ENCODE measurements at regions not wholly inside any gene's neighbourhood (a gene's known extent, or its start where the extent isn't known, plus 50 kb on each side); places are given as distances from the start of the nearest gene placed in this dataset.
"Not testable (repeated sequence)": the region's sequence is repeated elsewhere in the genome, so short reads cannot be mapped to it uniquely, and the experiment has no call there.

- no peak for DNase-seq
Observed at GRCh38 chr11:21625982-21626381, 566.9 kb upstream of the ANO5 start.

- no peak for DNase-seq
Observed at GRCh38 chr11:21628641-21629040, 564.2 kb upstream of the ANO5 start.

DNA sequence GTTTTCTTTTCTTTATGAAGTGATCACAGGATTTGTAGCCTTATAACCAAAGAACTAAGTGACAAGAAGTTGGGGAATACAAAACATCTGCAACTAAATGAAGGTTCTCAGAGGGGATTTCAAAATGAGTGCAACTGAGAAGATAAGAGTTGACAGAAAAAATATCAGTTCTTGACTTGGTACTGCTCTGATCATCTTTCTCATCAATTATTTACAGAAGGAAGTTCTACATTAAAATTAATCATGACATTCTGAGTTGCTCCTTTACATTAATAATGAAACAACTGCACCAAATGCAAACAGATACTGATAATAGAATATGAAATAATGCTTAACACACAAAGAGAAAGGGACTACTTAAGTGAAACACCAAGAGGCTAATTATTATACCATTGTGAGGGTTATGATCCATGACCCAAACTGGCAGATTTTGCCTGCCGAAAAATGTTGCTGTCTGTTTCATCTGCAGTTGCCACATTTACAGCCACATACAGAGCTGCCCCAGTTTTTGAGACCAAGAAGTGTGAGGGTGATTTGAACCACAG lies 561.9 kb upstream of the ANO5 start:
- no peak for DNase-seq

DNA sequence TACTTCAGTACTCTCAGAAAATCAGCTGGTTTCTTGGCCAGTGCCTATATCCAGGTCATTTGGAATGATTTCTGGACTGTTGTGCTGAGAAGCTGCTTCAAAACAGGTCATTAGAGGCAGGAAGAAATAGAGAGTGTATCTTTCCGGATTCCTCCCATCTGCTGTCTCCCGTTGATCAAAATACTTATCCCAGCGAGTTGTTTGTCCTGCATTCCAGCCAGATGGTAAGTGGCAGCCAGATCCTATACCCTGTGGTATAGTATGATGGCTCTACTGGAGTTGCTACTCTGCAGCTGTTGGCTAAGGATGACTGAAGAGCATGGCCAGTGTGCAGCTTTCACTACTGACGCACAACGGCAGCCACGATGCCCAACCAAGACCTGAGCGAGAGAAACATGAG lies 560.9 kb upstream of the ANO5 start:
- no peak for DNase-seq

DNA sequence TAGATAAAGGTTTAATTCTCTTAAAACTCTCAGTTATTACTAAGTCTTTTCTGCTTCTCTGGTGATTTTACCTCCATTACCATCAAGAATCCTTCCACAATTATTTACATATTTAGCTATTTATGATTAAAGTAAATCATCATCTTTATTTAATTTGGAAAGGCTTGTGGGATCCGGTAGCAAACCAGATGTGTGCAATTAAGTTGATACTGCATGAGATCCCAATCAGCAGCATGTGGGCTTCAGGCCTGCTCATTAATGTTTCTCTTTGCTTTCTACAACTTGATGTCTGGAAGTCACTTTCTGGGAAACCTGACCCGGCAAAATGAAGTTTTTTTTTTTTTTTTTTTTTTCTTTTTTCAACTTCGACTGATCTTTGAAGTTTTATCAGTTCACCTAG lies 558.4 kb upstream of the ANO5 start:
- no peak for DNase-seq

GRCh38 chr11:21634956-21635355 lies 557.9 kb upstream of the ANO5 start:
- no peak for DNase-seq

- no peak for DNase-seq
Observed at GRCh38 chr11:21635394-21636145, 557.3 kb upstream of the ANO5 start.

DNA sequence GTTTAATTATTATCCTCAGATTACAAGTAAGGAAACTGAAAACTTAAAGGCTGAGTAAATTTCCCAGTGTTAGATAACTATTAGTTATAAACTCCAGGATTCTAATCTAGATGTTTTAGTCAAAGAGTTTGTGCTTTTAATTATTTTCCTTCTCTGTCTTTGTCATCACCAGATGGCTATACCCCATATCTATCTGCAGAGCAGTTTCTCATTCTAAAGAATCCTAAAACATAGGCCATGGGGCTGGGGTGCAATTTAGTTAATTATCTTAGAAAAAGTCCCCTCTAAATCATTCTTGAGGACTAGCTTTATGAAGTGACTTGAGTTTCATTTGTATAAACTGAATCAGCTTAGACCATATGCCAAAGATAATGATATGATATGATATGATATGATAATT lies 556.3 kb upstream of the ANO5 start:
- DNase-seq: no peak

DNA sequence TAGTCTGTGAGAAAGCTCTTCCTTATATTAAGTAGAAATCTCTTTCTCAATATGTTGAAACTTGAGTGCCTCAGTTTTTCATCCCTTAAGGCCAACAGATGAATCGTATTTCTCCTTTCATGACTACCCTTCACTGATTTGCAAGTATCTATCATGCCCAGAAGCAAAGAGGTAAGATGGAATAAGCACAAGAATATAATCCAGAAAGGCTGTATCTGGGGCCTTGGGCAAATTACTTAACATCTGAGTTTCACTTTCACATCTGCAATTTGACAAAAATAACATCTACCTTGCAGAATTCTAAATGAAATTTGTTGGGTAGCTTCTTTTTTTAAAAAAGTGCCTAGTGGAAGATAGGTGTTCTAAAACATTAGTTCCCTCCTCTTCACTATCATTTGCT lies 552.4 kb upstream of the ANO5 start:
- DNase-seq: no peak

- no peak for DNase-seq
Observed at GRCh38 chr11:21641869-21642268, 551.0 kb upstream of the ANO5 start.

DNA sequence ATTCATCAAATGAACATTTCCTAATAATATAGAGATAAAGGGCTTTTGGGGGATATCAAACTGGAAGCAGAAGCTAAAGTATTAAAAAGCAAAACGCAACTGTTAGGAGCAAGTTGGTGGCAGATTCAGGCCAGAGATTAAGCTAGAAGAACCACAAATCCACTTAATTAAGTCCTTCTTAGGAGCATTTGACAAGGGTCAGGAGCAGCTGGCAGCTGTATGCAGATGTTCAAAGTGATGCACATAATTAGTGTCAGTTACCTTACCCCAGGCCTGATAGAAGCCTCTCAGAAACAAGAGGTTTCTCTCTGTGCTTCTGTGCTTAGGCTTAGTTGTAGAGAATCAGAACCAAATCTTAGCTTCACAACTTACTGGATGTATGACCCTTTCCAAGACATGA lies 546.5 kb upstream of the ANO5 start:
- no peak for DNase-seq

GRCh38 chr11:21650961-21651360 lies 541.9 kb upstream of the ANO5 start:
- no peak for DNase-seq

- DNase-seq: no peak
Observed at GRCh38 chr11:21653951-21654421, 538.9 kb upstream of the ANO5 start.

DNA sequence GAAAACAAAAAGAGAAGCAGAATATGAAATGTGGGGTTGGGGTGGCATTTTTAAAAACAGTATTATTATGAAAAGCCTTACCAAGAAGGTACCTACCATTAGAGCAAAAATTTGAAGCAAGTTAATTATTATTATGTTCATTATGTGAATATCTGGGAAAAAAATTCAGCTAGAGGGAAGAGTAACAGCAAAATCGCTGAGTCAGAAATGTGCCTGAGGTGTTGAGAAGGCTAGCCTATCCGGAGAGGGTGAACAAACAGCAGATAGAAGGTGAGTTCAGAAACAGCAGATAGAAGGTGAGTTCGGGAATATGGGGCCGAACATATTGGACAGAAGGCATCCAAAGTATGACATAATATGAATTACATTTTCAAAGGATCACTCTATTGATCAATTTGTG lies 536.8 kb upstream of the ANO5 start:
- no peak for DNase-seq

DNA sequence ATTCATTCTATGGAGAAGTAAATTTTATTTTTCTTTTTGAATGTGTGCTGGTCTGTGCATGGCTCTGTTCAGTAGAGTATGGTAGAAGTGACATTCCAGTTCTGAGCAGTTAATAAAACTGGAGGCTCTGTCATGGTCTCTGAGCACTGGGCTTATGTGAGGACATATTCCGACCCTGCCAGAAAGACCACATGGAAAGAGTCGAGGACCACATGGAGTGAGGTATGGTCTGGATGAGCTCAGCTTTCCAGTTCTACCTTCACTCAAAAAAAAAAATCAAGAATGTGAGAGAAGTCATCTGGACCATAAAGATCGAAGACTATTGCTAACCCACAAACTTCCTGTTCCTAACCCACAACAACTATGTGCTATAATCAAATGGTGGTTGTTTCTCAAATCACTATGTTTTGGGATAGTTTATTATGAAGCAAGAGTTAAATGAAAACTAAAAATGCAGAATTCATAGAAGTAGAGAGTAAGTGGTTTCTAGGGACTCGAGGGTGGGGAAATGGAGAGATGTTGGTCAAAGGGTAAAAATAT lies 534.2 kb upstream of the ANO5 start:
- DNase-seq: no peak

DNA sequence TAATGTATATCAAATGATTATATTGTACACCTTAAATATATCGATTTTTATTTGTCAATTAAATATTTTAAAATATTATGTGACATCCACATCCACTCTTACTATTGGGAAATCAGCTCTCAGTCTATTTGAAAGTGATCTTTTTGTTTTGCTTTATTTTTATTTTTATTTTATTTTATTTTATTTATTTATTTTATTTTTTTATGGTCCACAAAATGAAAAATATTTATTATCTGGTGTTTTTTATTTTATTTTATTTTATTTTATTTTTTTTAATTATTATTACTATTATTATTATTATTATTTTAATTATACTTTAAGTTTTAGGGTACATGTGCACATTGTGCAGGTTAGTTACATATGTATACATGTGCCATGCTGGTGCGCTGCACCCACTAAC lies 533.5 kb upstream of the ANO5 start:
- not testable (repeated sequence) for DNase-seq

DNA sequence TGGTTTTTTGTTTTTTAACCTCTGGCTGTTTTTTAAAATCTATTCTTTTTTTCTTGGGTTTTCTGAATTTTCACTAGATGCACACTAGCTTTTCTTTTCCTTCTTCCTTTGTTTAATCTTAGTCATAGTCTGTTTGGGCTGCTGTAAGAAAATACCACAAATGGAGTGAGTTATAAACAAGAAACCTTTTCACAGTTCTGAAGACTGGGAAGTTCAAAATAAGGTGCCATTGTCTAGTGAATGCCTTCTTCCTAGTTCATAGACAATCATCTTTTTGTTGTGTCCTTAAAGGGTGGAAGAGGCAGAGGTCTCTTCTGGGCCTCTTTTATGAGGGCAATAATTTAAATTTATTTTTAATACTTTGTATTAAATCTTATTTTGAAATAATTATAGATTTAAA lies 532.9 kb upstream of the ANO5 start:
- DNase-seq: no peak

GRCh38 chr11:21675049-21675616 lies 517.8 kb upstream of the ANO5 start:
- no peak for DNase-seq

DNA sequence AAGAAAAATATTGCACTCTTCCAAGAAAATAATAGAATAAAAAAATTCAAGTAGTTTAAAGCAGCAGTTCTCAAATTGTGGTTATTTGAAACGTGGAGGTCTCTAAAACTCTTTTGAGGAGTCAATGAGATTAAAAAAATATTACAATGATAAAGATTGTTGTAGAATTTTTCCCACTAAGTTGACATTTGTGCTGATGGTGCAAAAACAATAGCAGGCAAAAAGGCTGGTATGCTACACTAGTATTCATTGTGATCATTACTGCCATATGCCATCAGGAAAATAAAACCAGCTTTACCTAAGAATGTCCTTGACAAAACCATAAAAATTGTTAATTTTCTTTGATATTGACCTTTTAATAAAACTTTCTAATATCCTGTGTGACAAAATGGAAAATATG lies 505.2 kb upstream of the ANO5 start:
- no peak for DNase-seq

DNA sequence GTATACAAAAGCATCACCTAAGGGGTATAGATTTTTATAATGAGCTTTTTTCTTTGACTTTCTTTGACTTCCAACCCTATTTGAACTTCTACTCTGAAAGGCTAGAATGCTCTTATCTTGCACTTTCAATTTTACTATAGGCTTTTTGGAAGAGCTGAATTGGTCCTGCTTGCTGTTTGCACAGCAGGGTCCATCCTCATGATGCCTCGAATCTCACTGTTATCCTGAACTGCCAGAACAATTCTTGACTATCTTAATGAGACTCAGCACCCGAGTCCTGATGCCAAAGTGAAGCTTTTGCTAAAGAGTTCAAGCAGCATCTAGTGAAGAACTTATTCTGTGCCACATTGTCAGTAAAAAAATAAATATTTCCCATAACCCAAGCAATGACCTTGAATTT lies 488.3 kb upstream of the ANO5 start:
- no peak for DNase-seq

- no peak for DNase-seq
Observed at GRCh38 chr11:21707116-21707739, 485.7 kb upstream of the ANO5 start.

DNA sequence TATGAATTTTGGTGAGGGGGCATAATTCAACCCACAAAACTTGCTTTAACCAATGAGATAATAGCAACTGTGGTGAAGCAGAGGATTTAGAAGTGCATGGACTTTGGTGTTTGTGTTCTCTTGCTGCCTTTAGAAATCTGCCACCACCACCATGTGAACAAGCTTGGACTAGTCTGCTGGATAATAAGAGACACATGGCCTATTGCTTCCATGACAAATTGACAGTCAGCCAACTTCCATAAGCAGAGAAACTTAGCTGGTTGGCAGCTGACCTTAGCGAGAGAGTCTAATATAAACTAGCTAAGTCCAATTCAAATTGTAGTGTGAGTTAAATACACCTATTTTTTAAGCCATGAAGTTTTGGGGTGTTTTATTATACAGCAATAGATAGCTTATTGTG lies 482.1 kb upstream of the ANO5 start:
- no peak for DNase-seq

DNA sequence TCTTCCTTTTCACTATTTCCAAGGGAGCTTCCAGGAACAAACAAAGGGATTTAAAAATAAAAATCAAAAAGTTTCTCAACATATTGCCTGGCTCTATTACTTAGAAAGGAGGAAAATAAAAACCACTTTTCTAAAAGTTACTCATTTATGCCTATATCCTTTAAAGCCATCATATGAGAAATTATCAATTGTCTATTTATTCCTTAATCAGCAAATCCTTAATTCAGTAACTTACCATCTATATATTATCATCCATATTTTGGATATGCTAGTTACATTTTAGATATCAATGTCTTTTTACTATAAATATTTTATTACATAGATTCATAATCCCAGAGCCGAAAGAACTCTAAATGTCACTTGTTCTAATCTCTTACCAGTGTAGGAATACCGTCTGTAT lies 481.5 kb upstream of the ANO5 start:
- no peak for DNase-seq

GRCh38 chr11:21723678-21724077 lies 469.2 kb upstream of the ANO5 start:
- DNase-seq: no peak

Measured in right forelimb (tissue), 1 donor.